ENCODE measurements at regions not wholly inside any gene's neighbourhood (a gene's known extent, or its start where the extent isn't known, plus 50 kb on each side); places are given as distances from the start of the nearest gene placed in this dataset.
"Not testable (repeated sequence)": the region's sequence is repeated elsewhere in the genome, so short reads cannot be mapped to it uniquely, and the experiment has no call there.

DNA sequence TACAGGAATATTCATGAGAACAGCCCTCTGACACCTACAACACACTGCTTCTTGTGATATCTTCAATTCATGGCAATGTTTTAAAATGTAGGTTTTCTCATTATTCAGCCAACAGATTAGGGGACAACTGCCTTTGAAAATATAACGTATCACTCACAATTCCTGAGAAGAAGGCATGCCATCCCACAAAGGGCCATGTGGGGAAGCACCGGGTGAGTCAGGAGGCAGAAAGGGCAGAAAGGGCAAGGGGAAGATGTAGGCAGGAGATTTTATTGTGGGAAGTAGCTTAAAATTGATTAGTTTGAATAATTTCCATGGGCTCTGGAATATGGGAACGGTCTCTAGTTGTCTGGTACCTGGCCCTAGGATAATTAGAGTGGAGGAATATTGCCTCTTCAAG lies 165.7 kb downstream of the HHIPL2 start:
- TF ChIP-seq, protein P1, sequence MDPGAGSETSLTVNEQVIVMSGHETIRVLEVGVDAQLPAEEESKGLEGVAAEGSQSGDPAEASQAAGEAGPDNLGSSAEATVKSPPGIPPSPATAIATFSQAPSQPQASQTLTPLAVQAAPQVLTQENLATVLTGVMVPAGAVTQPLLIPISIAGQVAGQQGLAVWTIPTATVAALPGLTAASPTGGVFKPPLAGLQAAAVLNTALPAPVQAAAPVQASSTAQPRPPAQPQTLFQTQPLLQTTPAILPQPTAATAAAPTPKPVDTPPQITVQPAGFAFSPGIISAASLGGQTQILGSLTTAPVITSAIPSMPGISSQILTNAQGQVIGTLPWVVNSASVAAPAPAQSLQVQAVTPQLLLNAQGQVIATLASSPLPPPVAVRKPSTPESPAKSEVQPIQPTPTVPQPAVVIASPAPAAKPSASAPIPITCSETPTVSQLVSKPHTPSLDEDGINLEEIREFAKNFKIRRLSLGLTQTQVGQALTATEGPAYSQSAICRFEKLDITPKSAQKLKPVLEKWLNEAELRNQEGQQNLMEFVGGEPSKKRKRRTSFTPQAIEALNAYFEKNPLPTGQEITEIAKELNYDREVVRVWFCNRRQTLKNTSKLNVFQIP (CRISPR knock-in tag; IDR thresholded peaks at IDR 0.05; ENCODE audit: borderline replicate concordance, low read depth): no peak
- no peak for TF ChIP-seq PPARA (CRISPR knock-in tag; IDR thresholded peaks at IDR 0.05; ENCODE audit: borderline replicate concordance)
- TF ChIP-seq ZC3H10 (CRISPR knock-in tag; IDR thresholded peaks at IDR 0.05): no peak
- TF ChIP-seq GLIS3 (CRISPR knock-in tag; IDR thresholded peaks at IDR 0.05): no peak
- TF ChIP-seq TCF4 (CRISPR knock-in tag; IDR thresholded peaks at IDR 0.05; ENCODE audit: borderline replicate concordance): no peak
- TF ChIP-seq SNAI2 (CRISPR knock-in tag; IDR thresholded peaks at IDR 0.05): no peak
- TF ChIP-seq ZNF8 (CRISPR knock-in tag; IDR thresholded peaks at IDR 0.05): no peak
- no peak for TF ChIP-seq CSDC2 (CRISPR knock-in tag; IDR thresholded peaks at IDR 0.05)
- TF ChIP-seq RARB (CRISPR knock-in tag; IDR thresholded peaks at IDR 0.05): no peak
- no peak for ATAC-seq

DNA sequence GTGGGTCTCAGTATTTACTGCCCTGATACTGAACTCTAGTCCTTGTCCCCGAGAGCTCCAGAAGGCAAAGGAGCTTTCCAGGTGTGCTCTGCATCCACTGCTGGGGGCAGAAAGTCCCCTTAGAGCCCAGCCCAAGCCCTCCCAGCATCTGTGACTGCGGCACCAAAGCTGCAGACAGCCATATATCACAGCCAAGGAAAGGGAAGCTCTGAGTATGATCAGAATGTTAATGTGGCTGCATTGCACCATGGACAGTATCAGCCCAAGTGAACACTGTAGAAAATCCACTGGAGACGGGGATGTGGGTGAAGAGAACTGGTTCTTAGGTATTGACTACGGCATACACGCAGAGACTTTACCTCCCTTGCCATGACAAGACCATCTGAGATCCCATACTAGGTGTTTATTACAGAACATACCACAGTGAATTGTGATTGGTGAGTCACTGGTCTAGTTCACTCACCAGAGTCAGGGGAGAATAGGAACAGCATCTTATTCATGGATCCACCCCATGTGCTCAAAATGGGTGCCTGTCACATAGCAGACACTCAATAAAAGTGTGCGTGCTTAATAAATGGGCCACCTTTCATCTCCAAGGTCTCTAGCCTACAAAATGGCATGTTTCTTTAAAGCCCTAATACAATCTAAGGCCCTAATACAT lies 170.3 kb downstream of the HHIPL2 start:
- TF ChIP-seq ISL1 (CRISPR knock-in tag; IDR thresholded peaks at IDR 0.05) (no peak), BACH2 (CRISPR knock-in tag; IDR thresholded peaks at IDR 0.05; ENCODE audit: borderline replicate concordance) (no peak), ZNF70 (CRISPR knock-in tag; IDR thresholded peaks at IDR 0.05) (no peak), TOX (CRISPR knock-in tag; IDR thresholded peaks at IDR 0.05; ENCODE audit: borderline replicate concordance) (no peak), ESRRG (CRISPR knock-in tag; IDR thresholded peaks at IDR 0.05) (no peak), RARB (CRISPR knock-in tag; IDR thresholded peaks at IDR 0.05) (no peak), ARNTL (CRISPR knock-in tag; IDR thresholded peaks at IDR 0.05; ENCODE audit: borderline replicate concordance, low read depth) (no peak), PPARA (CRISPR knock-in tag; IDR thresholded peaks at IDR 0.05; ENCODE audit: borderline replicate concordance) (no peak), GLIS3 (CRISPR knock-in tag; IDR thresholded peaks at IDR 0.05) (no peak), ZC3H10 (CRISPR knock-in tag; IDR thresholded peaks at IDR 0.05) (no peak)
- TF ChIP-seq, protein P2, sequence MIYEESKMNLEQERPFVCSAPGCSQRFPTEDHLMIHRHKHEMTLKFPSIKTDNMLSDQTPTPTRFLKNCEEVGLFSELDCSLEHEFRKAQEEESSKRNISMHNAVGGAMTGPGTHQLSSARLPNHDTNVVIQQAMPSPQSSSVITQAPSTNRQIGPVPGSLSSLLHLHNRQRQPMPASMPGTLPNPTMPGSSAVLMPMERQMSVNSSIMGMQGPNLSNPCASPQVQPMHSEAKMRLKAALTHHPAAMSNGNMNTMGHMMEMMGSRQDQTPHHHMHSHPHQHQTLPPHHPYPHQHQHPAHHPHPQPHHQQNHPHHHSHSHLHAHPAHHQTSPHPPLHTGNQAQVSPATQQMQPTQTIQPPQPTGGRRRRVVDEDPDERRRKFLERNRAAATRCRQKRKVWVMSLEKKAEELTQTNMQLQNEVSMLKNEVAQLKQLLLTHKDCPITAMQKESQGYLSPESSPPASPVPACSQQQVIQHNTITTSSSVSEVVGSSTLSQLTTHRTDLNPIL (CRISPR knock-in tag; IDR thresholded peaks at IDR 0.05; ENCODE audit: low read depth): no peak
- TF ChIP-seq, protein P3, sequence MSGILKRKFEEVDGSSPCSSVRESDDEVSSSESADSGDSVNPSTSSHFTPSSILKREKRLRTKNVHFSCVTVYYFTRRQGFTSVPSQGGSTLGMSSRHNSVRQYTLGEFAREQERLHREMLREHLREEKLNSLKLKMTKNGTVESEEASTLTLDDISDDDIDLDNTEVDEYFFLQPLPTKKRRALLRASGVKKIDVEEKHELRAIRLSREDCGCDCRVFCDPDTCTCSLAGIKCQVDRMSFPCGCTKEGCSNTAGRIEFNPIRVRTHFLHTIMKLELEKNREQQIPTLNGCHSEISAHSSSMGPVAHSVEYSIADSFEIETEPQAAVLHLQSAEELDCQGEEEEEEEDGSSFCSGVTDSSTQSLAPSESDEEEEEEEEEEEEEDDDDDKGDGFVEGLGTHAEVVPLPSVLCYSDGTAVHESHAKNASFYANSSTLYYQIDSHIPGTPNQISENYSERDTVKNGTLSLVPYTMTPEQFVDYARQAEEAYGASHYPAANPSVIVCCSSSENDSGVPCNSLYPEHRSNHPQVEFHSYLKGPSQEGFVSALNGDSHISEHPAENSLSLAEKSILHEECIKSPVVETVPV (CRISPR knock-in tag; IDR thresholded peaks at IDR 0.05): no peak
- TF ChIP-seq, protein P1 (CRISPR knock-in tag; IDR thresholded peaks at IDR 0.05; ENCODE audit: borderline replicate concordance, low read depth): no peak
- no peak for ATAC-seq

DNA sequence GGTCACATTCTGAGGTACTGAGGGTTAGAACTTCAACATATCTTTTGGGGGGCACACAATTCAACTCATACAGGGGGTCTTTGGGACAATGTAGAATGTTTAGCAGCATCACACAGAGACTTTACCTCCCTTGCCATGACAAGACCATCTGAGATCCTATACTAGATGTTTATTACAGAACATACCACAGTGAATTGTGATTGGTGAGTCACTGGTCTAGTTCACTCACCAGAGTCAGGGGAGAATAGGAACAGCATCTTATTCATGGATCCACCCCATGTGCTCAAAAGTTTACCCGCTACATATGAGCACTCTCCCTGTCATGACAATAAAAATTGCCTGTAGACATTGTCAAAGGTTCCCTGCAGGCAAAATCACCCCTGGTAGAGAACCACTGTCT lies 171.1 kb downstream of the HHIPL2 start:
- not testable (repeated sequence) for ATAC-seq

DNA sequence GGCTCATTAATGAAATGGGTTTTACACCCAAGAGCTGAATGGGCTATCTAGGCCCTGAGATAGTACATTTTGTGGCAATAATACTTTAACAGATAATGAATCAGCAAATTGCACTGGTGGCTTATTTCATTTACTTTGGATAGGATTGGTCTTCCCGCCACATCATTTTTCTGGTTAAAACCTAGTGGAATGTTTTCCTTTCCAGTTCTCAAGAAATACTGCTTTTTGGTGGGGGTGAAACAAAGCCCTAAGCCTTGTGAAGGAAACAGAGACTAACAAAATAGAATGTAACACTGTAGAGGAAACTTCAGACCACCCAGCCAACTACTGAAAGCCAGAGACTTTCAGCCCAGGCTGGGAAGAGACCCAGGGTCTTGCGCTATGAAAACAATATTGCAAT lies 172.2 kb downstream of the HHIPL2 start:
- TF ChIP-seq, protein P4, sequence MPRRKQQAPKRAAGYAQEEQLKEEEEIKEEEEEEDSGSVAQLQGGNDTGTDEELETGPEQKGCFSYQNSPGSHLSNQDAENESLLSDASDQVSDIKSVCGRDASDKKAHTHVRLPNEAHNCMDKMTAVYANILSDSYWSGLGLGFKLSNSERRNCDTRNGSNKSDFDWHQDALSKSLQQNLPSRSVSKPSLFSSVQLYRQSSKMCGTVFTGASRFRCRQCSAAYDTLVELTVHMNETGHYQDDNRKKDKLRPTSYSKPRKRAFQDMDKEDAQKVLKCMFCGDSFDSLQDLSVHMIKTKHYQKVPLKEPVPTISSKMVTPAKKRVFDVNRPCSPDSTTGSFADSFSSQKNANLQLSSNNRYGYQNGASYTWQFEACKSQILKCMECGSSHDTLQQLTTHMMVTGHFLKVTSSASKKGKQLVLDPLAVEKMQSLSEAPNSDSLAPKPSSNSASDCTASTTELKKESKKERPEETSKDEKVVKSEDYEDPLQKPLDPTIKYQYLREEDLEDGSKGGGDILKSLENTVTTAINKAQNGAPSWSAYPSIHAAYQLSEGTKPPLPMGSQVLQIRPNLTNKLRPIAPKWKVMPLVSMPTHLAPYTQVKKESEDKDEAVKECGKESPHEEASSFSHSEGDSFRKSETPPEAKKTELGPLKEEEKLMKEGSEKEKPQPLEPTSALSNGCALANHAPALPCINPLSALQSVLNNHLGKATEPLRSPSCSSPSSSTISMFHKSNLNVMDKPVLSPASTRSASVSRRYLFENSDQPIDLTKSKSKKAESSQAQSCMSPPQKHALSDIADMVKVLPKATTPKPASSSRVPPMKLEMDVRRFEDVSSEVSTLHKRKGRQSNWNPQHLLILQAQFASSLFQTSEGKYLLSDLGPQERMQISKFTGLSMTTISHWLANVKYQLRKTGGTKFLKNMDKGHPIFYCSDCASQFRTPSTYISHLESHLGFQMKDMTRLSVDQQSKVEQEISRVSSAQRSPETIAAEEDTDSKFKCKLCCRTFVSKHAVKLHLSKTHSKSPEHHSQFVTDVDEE (CRISPR knock-in tag; IDR thresholded peaks at IDR 0.05): no peak
- TF ChIP-seq TCF4 (CRISPR knock-in tag; IDR thresholded peaks at IDR 0.05; ENCODE audit: borderline replicate concordance) (no peak), OSR1 (CRISPR knock-in tag; IDR thresholded peaks at IDR 0.05) (no peak)
- ATAC-seq: no peak

Measured in SK-N-SH treated with all-trans-retinoic acid at 6 μM for 48 hours (cell line).